ENCODE measurements at regions not wholly inside any gene's neighbourhood (a gene's known extent, or its start where the extent isn't known, plus 50 kb on each side); places are given as distances from the start of the nearest gene placed in this dataset.

DNA sequence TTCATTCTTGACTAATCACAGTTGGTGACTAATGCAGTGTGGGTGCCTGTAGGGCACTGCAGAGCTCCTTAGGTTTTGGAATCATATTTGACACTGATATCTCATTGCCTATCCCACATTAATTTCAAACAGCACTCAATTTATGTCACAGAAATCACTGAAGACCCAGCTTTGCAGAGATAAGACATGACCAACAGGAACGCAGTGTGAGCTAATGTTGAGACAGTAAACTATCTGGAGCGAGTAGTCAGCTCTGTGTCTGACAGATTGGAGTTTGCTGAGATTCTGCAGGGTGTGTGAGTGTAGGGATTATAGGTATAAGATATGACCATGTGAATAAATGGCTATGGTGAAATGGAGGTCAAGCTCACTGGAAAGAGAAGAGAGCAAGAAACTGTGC lies 1586.1 kb upstream of the AGA start:
- Histone ChIP-seq H3K14ac (replicated peaks; ENCODE audit: low read depth, low read length) (no peak overlapping the region), H3K4me2 (ENCODE audit: low read depth, low read length) (no peak overlapping the region), H2AK5ac (ENCODE audit: low read depth, low read length) (no peak overlapping the region), H3K36me3 (ENCODE audit: control insufficient read depth, insufficient read depth, low read length) (no peaks in the 10 kb centered on the region), H4K91ac (ENCODE audit: insufficient read depth, low read depth, low read length) (no peak overlapping the region), H2BK120ac (ENCODE audit: low read depth, low read length) (no peak overlapping the region), H2AK9ac (replicated peaks; ENCODE audit: low read depth, low read length, poor library complexity) (no peak overlapping the region), H3K79me1 (ENCODE audit: low read depth in 1 of 2, low read length in 2 of 2) (no peaks in the 10 kb centered on the region), H3K23ac (ENCODE audit: low read depth, low read length) (no peak overlapping the region), H2BK20ac (ENCODE audit: low read depth, low read length) (no peak overlapping the region), H2AFZ (replicated peaks; ENCODE audit: low read length, poor library complexity) (no peak overlapping the region), H3K4me1 (ENCODE audit: control insufficient read depth, insufficient read depth, low read length) (no peaks in the 10 kb centered on the region), H3K56ac (ENCODE audit: extremely low read depth, insufficient read depth, low read length) (no peak overlapping the region), H3K27me3 (ENCODE audit: control insufficient read depth, insufficient read depth, low read length) (no peaks in the 10 kb centered on the region), H2BK5ac (ENCODE audit: low read depth, low read length, poor library complexity, severe bottlenecking) (no peak overlapping the region), H3K9me3 (ENCODE audit: control insufficient read depth, insufficient read depth, low read length) (peaks cover 4% of the 10 kb centered on the region; the same call in 1 of the 2 replicates), H4K20me1 (ENCODE audit: insufficient read depth, low read length) (no peaks in the 10 kb centered on the region), H4K8ac (ENCODE audit: low read depth in 2 of 2, low read length in 2 of 2) (no peak overlapping the region), H3K9ac (ENCODE audit: low read depth, low read length) (no peak overlapping the region), H3K4ac (ENCODE audit: low read depth, low read length) (no peak overlapping the region), H3K18ac (ENCODE audit: low read depth, low read length) (no peak overlapping the region), H3K27ac (ENCODE audit: insufficient read depth, low read length) (no peak overlapping the region), H3K4me3 (ENCODE audit: insufficient read depth, low read depth, low read length) (no peak overlapping the region), H4K5ac (ENCODE audit: low read depth, low read length) (no peak overlapping the region), H2BK15ac (ENCODE audit: low read depth, low read length) (no peak overlapping the region), H3K9me1 (ENCODE audit: insufficient read depth, low read length) (no peaks in the 10 kb centered on the region)
- intact Hi-C loops (cut with micrococcal nuclease) = no loop called here
- ATAC-seq (ENCODE audit: low read depth) = no peak
- dilution Hi-C loops (cut with HindIII; ENCODE audit: low sequenced_read_pairs, unreplicated experiment) = no loop called here
- POLR2A ChIA-PET (ENCODE audit: unreplicated experiment) = no interaction called here
- no CpG with 5 or more reads among the region's 2 CpGs for WGBS, 2 experiments (ENCODE audit: extremely low coverage in 2 of 2, insufficient read length in 1 of 2)
- TF ChIP-seq POLR2A (IDR thresholded peaks at IDR 0.05; ENCODE audit: low read depth, low read length) (no peak), RCOR1 (IDR thresholded peaks at IDR 0.05; ENCODE audit: insufficient replicate concordance, low read length) (no peak), FOS (IDR thresholded peaks at IDR 0.05; ENCODE audit: low read depth, low read length) (no peak)
- TF ChIP-seq, protein P1, sequence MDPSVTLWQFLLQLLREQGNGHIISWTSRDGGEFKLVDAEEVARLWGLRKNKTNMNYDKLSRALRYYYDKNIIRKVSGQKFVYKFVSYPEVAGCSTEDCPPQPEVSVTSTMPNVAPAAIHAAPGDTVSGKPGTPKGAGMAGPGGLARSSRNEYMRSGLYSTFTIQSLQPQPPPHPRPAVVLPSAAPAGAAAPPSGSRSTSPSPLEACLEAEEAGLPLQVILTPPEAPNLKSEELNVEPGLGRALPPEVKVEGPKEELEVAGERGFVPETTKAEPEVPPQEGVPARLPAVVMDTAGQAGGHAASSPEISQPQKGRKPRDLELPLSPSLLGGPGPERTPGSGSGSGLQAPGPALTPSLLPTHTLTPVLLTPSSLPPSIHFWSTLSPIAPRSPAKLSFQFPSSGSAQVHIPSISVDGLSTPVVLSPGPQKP (IDR thresholded peaks at IDR 0.05; ENCODE audit: borderline replicate concordance, low read depth, low read length) = no peak
- no TSS peak for BruUV-seq (replicated peaks)
- CTCF ChIA-PET = no interaction called here
- no peak for DNase-seq
- in situ Hi-C loops (cut with MboI; ENCODE audit: low sequenced_read_pairs) = no loop called here

All from IMR-90 (cell line).